Suprapubic skin (tissue), 4 donors: ENCODE measurements at regions not wholly inside any gene's neighbourhood (a gene's known extent, or its start where the extent isn't known, plus 50 kb on each side); places are given as distances from the start of the nearest gene placed in this dataset.

Source experiments
- POLR2A ChIP-seq, 2 donors: fragments of 450-650 bp; IDR thresholded peaks; one replicate each; pipeline ENCODE4 v1.6.1; 2017; ENCODE audit warnings: antibody characterized with exemption in 2 of 2, mild to moderate bottlenecking in 2 of 2, moderate library complexity in 2 of 2
- POLR2AphosphoS5 ChIP-seq, 3 donors: sonication (generic); formaldehyde crosslinking; IDR thresholded peaks; one replicate each; pipeline ENCODE4 v1.6.1; 2017; ENCODE audit warnings: antibody characterized with exemption in 3 of 3
- TF ChIP-seq, protein P1 (sequence below), 2 donors: fragments of 200-600 bp in 1 of 2; fragments of 450-650 bp in 1 of 2; sonication (generic) in 1 of 2; IDR thresholded peaks; one replicate each; pipeline ENCODE4 v1.5.1; 2016 to 2019; ENCODE audit warnings: antibody characterized with exemption in 2 of 2, mild to moderate bottlenecking in 1 of 2, moderate library complexity in 1 of 2

DNA sequence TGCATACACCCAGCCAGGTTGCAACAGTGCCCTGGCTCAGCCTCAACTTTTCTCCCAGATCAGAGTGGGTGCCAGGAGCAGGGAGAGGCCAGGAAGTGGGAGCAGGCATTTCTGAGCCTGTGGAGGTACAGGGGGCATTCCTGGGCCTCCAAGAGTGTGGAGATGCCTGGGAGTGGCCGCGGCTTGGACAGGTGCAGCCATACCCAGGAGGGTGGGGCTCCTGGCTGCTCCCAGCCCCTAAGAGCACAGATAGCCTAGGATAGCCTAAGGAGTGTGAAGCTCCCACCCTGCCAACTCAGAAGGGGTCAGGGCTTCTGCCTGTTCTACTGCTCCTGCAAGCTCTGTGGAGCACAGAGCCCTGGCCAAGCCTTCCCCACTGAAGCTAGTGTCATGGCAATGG, 543.4 kb downstream of the RPL10L start:
- no peak for TF ChIP-seq POLR2A (IDR thresholded peaks at IDR 0.05)
- TF ChIP-seq, protein P1, sequence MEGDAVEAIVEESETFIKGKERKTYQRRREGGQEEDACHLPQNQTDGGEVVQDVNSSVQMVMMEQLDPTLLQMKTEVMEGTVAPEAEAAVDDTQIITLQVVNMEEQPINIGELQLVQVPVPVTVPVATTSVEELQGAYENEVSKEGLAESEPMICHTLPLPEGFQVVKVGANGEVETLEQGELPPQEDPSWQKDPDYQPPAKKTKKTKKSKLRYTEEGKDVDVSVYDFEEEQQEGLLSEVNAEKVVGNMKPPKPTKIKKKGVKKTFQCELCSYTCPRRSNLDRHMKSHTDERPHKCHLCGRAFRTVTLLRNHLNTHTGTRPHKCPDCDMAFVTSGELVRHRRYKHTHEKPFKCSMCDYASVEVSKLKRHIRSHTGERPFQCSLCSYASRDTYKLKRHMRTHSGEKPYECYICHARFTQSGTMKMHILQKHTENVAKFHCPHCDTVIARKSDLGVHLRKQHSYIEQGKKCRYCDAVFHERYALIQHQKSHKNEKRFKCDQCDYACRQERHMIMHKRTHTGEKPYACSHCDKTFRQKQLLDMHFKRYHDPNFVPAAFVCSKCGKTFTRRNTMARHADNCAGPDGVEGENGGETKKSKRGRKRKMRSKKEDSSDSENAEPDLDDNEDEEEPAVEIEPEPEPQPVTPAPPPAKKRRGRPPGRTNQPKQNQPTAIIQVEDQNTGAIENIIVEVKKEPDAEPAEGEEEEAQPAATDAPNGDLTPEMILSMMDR (IDR thresholded peaks at IDR 0.05): no peak
- TF ChIP-seq POLR2AphosphoS5 (IDR thresholded peaks at IDR 0.05): no peak
